SKM-1 (cell line): ENCODE measurements at regions not wholly inside any gene's neighbourhood (a gene's known extent, or its start where the extent isn't known, plus 50 kb on each side); places are given as distances from the start of the nearest gene placed in this dataset.

ENCODE experiments used
- DNase-seq: peaks from one replicate; lab custom pipeline; 2025; ENCODE audit not compliant: unreplicated experiment; lab: John Stamatoyannopoulos, UW

GRCh38 chr1:208510192-208510952 is 266.2 kb upstream of the PLXNA2 start:
- DNase-seq = no peak

GRCh38 chr1:208511242-208511860 is 267.2 kb upstream of the PLXNA2 start:
- DNase-seq = no peak

GRCh38 chr1:208513799-208514198 is 269.6 kb upstream of the PLXNA2 start:
- DNase-seq = no peak

GRCh38 chr1:208515129-208515528 is 270.9 kb upstream of the PLXNA2 start:
- DNase-seq = no peak

GRCh38 chr1:208516780-208517179 is 272.6 kb upstream of the PLXNA2 start:
- no peak for DNase-seq

GRCh38 chr1:208520438-208521099 is 276.4 kb upstream of the PLXNA2 start:
- no peak for DNase-seq

- DNase-seq = no peak
These were observed 277.4 kb upstream of the PLXNA2 start for GRCh38 chr1:208521534-208521933.

GRCh38 chr1:208523007-208523406 is 278.8 kb upstream of the PLXNA2 start:
- no peak for DNase-seq

GRCh38 chr1:208524376-208524775 is 280.2 kb upstream of the PLXNA2 start:
- no peak for DNase-seq

GRCh38 chr1:208524925-208525324 is 280.7 kb upstream of the PLXNA2 start:
- DNase-seq = no peak

- no peak for DNase-seq
These were observed 281.2 kb upstream of the PLXNA2 start for GRCh38 chr1:208525417-208525816.

GRCh38 chr1:208526613-208527125 is 282.5 kb upstream of the PLXNA2 start:
- no peak for DNase-seq

GRCh38 chr1:208527156-208527555 is 283.0 kb upstream of the PLXNA2 start:
- no peak for DNase-seq

GRCh38 chr1:208528578-208529240 is 284.5 kb upstream of the PLXNA2 start:
- no peak for DNase-seq

GRCh38 chr1:208531003-208531750 is 287.0 kb upstream of the PLXNA2 start:
- no peak for DNase-seq

- no peak for DNase-seq
These were observed 289.8 kb upstream of the PLXNA2 start for GRCh38 chr1:208533746-208534598.

GRCh38 chr1:208534599-208534897 is 290.4 kb upstream of the PLXNA2 start:
- DNase-seq = no peak

- DNase-seq = no peak
These were observed 290.8 kb upstream of the PLXNA2 start for GRCh38 chr1:208534979-208535378.

- DNase-seq = no peak
These were observed 291.3 kb upstream of the PLXNA2 start for GRCh38 chr1:208535511-208535910.

- no peak for DNase-seq
These were observed 292.0 kb upstream of the PLXNA2 start for GRCh38 chr1:208536212-208536611.
